HG03469 (cell line): ENCODE measurements at regions not wholly inside any gene's neighbourhood (a gene's known extent, or its start where the extent isn't known, plus 50 kb on each side); places are given as distances from the start of the nearest gene placed in this dataset.
"Not testable (repeated sequence)": the region's sequence is repeated elsewhere in the genome, so short reads cannot be mapped to it uniquely, and the experiment has no call there.

Experiments
- ATAC-seq: cut with Tn5 transposase; IDR thresholded peaks from one replicate; pipeline ENCODE4 v1.9.1; 2021; ENCODE audit warnings: mild to moderate bottlenecking, moderate library complexity, moderate number of reproducible peaks; ENCODE audit not compliant: unreplicated experiment

- no peak for ATAC-seq
Observed at GRCh38 chr13:44756276-44756810, 180.2 kb upstream of the TSC22D1 start.

- ATAC-seq = no peak
Observed at GRCh38 chr13:44755872-44756271, 179.7 kb upstream of the TSC22D1 start.

DNA sequence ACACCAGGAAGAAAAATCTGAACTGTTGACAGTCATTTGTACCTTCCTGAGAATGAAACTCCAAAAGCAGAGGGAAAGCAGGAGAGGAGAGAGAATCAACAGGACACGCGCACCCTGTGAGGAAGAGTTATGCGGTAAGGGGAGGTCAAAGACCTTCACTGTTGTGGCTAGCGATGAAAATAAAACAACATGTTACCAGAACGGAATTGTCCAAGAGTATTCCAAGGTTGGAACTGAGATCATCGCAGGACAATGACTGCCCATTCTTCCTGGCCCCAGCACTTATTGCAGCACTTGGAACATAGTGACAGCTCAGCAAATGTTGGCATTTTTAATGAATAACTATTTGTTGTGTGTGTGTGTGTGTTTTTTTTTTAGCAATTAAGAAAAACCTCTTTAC, 176.0 kb upstream of the TSC22D1 start:
- ATAC-seq = no peak

DNA sequence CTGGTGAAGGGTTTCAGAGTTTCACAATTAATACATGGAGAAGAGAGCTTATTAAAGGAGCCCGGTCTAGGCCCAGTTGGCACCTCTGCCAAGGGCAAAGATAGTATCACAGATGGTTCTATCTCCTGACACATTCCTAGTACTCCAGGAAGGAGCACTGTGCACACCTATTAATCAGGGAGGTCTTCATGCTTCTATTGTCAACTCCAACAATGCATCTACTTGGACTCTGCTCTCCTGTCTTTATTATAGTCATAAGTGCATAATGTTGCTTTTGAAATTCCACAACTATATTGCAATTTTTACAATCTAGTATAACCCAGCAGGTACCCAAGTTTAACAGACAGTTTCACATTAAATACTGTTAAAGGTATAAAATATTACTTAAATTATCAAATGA, 174.5 kb upstream of the TSC22D1 start:
- ATAC-seq = no peak

GRCh38 chr13:44749906-44750305, 173.8 kb upstream of the TSC22D1 start:
- no peak for ATAC-seq

DNA sequence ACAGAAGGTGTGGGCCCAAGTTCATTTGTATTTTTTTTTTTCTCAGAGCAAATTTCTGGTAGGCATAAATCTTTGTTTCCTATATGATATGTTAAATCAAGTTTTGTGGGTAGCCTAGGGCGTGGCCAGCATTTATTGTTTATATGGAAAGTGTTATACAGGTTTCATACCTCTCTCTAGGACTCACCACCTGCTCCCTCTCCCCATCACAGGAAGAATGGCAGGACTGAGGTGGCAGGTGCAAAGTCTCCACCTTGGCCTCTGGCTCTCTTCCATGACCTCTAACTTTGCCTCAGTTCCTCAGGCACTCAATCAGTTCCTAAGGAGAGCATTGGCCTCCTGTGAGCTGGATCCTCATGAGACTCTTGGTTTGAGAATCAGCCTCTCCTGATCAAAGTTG, 172.3 kb upstream of the TSC22D1 start:
- ATAC-seq = no peak

GRCh38 chr13:44747179-44747578, 171.0 kb upstream of the TSC22D1 start:
- ATAC-seq = no peak

- ATAC-seq = no peak
Observed at GRCh38 chr13:44746690-44747089, 170.6 kb upstream of the TSC22D1 start.

DNA sequence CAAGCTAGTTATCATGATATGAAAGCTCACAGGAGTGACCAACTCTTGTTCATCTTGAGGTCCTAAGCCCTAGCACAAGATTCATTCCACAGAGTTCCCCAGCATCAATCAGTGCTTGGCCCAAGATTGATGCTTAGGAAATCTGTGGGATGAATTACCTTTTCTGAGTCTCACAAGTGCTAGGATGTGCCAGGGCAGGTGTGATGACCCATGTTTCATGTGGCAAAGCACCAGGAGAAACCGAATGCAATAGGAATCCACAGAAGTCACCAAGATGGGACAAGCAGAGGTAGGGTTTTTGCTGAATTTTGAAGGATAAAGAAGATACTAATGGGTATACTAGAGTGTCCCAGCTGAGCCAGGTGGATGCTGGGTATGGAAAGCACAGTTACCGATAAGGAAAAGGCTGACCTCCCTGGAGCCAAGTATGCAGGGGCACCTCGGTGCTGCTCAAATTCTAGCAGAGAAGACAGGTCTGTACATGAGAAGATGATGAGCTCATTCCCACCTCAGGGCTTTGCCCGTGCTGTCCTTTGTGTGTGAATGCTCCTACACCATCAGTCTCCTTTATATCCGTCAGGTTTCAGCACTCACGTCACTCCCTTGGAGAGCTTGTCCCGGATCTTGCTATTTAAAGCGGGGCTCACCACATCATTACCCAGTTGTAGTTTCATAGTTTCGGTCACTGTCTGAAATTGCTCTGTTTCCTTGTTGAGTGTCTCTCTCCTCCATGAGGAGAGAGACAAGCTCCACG, 168.9 kb upstream of the TSC22D1 start:
- no peak for ATAC-seq

GRCh38 chr13:44739539-44739938, 163.4 kb upstream of the TSC22D1 start:
- ATAC-seq = no peak

DNA sequence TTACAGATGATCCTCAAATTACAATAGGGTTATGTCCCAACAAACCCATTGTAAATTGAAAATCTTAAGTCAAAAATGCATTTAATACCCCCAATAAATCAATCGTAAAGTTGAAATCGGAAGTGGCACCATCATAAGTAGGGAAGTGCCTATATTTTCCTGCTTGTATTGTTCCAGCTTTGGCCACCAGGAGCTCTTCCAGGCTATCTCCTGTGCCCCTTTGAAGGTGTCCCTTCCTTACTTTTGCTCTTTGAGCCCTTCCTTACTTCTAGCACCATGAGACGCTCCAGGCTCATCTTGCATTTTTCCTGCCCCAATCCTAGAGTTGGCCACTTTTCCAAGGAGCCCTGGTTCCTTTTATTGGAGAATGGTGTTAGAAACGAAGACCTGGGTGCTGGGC, 163.0 kb upstream of the TSC22D1 start:
- ATAC-seq = no peak

DNA sequence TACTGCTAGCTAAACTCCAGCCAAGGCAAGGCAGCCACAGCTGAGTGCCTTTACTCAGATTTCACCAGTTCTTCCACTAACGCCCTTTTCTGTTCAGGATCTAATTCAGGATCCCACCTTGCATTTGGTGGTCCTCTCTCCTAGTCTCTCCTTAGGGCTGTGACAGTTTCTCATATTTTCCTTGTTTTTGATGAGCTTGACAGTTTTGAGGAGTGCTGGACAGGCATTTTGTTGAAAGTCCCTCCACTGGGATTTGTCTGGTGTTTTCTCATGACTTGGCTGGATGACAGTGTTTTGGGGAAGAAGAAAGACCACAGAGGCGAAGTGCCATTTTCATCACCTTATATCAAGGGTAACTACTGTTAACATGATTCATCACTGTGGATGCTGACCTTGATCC, 162.3 kb upstream of the TSC22D1 start:
- no peak for ATAC-seq

- ATAC-seq = no peak
Observed at GRCh38 chr13:44735806-44736205, 159.7 kb upstream of the TSC22D1 start.

DNA sequence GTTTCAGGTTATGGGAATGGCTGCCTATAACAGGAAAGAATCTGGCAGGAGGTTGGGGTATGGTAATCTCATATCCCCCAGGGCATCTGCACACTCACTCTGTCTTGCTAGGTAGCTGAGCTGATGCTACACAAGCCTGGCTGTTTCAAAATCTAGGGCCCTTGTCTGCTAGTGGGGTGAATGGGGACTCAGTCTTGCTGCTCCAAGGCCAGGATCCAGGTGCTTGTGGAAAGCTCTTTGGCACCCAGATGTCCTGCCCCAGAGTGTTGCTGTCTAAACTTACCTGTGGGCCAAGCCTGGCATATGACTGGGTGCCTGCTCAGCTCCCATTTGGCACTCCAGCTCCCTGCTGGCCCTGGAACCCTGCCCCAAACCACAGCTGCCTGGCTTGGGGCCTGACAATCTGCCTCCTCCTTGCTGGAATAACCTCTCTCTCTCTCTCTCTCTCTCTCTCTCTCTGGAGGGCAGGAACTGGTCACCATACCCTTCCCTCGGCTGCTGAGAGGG, 158.1 kb upstream of the TSC22D1 start:
- no peak for ATAC-seq

DNA sequence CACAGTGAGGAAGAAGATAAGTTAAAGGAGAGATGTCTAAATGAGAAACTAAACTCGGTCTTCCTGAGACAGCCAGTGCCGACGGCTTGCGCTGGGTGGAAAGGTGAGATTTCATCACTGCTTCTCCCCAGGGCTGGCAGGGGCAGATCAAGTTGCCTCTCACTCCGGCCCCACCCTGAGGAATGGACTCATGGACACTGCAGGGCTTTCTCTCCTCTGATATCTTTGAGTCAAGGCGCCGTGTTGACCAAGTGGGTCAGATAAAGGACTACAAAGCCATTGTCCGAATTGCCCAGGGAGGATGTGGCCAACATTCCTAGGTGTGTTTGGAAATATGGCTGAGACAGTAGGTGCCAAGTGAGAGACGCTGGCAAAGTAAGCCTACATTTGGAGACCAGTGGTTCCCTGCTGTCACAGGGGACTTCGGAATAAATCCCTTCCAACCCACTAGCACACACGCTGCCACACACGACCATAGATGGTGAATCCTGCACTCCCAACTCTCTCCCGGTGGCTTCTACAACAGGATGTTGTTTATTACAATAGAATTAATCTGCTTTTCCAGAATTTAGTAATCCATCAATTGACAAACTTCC, 156.5 kb upstream of the TSC22D1 start:
- no peak for ATAC-seq

DNA sequence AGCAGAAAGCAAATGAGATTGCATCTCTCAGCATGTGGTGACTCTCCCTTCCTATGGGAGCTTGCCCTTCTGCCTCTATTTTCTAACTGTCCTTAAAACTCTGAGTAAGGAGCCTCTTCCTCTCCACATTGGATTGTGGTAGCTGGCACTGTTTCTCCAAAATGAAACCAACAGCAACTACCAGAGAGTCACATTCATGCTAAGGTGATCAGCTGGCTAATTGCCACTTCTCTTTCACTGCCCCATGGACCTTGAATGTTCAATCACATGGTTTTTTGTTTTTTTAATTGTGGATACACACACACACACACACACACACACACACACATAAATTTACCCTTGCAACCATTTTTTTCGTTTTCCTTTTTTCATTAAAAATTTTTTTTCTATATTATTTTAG, 154.7 kb upstream of the TSC22D1 start:
- no peak for ATAC-seq

GRCh38 chr13:44730099-44730498, 154.0 kb upstream of the TSC22D1 start:
- no peak for ATAC-seq

DNA sequence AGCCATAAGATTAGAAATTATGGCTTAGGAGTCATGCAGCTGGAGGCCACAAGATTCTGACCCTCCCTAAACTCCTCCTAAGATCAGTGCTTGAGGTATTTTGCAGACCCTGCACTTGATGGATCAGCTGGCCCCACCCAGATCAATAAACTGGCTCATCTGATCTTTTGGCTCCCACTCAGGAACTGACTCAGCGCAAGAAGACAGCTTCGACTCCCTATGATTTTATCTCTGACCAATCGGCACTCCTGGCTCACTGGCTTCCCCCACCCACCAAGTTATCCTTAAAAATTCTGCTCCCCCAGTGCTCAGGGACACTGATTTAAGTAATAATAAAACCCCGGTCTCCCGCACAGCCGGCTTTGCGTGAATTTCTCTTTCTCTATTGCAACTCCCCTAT, 151.5 kb upstream of the TSC22D1 start:
- not testable (repeated sequence) for ATAC-seq

DNA sequence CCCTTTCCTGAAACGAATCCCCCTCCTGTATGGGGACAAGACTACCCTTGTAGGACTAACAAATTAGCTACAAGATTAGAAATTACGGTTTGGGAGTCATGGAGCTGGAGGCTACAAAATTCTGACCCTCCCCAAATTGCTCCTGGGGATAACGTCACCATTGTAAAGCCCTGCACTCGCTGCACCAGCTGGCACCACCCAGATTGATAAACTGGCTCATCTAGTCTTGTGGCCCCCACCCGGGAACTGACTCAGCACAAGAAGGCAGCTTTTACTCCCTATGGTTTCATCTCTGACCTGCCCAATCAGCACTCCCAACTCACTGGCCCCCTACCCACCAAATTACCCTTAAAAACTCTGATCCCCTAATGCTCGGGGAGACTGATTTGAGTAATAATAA, 150.6 kb upstream of the TSC22D1 start:
- ATAC-seq = no peak

DNA sequence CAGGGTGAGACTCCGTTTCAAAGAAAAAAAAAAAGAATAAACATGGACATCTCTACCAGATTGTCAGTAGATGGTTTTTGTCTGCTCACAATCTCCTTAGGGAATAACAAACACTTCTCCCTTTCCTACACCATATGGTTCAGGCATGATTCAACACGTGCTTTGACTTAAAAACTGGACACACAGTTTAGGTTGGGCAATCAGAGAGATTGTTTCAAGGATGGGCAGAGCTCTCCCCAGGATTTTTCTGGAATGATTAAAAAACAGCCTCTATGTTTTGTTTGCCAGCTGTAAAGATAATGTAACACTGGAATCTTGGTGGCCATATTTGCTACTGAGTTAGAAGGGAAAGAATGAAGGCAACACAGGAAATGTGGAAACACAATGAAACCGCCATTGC, 150.1 kb upstream of the TSC22D1 start:
- ATAC-seq = no peak

DNA sequence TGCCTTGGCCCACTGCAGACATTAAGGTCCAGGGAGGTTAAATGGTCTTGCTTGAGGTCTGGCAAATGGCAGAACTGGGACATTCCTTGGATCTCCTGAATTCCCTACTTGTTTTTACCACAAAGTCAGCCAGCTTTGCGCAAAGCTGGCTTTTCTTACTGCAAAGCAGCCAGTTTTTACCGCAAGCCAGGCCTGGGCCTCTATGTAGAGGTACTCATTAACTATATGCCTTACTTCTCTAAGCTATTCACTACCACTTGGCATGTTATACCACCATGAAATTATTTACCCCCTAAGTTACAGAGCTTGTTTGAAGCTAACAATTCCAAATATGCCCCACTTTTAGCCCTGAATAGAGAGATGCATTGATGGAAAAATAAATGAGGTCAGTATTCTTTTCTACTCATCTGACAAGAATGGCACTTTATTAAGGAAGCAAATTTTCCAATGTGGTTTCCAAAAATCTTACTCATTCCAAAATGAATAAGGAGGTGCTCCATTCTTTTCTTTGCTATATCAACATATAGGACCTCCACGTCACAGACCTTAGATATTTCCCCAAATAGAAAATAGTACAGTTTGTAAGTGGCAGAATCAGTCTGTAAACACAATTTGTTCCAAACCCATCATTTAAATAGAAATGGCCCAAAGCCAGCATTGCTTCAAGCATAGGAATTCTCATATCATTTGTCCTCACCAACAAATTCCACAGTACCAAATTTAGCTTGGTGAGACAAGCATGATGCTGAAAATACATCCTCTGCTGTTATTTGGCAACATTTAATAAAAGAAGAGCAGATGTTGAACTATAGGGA, 143.9 kb upstream of the TSC22D1 start:
- ATAC-seq = no peak
